ENCODE measurements at regions not wholly inside any gene's neighbourhood (a gene's known extent, or its start where the extent isn't known, plus 50 kb on each side); places are given as distances from the start of the nearest gene placed in this dataset.

- in situ Hi-C loops (cut with MboI; ENCODE audit: low sequenced_read_pairs), result no loop called here
Measured at GRCh38 chr18:76134628-76135027, 360.4 kb downstream of the ZNF516 start.

GRCh38 chr18:76133873-76134272 is 361.2 kb downstream of the ZNF516 start:
- in situ Hi-C loops (cut with MboI; ENCODE audit: low sequenced_read_pairs), result no loop called here

- in situ Hi-C loops (cut with MboI; ENCODE audit: low sequenced_read_pairs), result no loop called here
Measured at GRCh38 chr18:76131738-76132137, 363.3 kb downstream of the ZNF516 start.

GRCh38 chr18:76130845-76131244 is 364.2 kb downstream of the ZNF516 start:
- in situ Hi-C loops (cut with MboI; ENCODE audit: low sequenced_read_pairs), result no loop called here

GRCh38 chr18:76126327-76126726 is 368.7 kb downstream of the ZNF516 start:
- in situ Hi-C loops (cut with MboI; ENCODE audit: low sequenced_read_pairs), result no loop called here

GRCh38 chr18:76121011-76121410 is 374.0 kb downstream of the ZNF516 start:
- in situ Hi-C loops (cut with MboI; ENCODE audit: low sequenced_read_pairs), result no loop called here

GRCh38 chr18:76115580-76115979 is 379.5 kb downstream of the ZNF516 start:
- in situ Hi-C loops (cut with MboI; ENCODE audit: low sequenced_read_pairs), result no loop called here

GRCh38 chr18:76113101-76113500 is 381.9 kb downstream of the ZNF516 start:
- in situ Hi-C loops (cut with MboI; ENCODE audit: low sequenced_read_pairs), result no loop called here

GRCh38 chr18:76102626-76103025 is 392.4 kb downstream of the ZNF516 start:
- in situ Hi-C loops (cut with MboI; ENCODE audit: low sequenced_read_pairs), result no loop called here

GRCh38 chr18:76102156-76102555 is 392.9 kb downstream of the ZNF516 start:
- in situ Hi-C loops (cut with MboI; ENCODE audit: low sequenced_read_pairs), result no loop called here

- in situ Hi-C loops (cut with MboI; ENCODE audit: low sequenced_read_pairs), result no loop called here
Measured at GRCh38 chr18:76099931-76100457, 395.0 kb downstream of the ZNF516 start.

- in situ Hi-C loops (cut with MboI; ENCODE audit: low sequenced_read_pairs), result no loop called here
Measured at GRCh38 chr18:76098674-76099411, 396.2 kb downstream of the ZNF516 start.

- in situ Hi-C loops (cut with MboI; ENCODE audit: low sequenced_read_pairs), result no loop called here
Measured at GRCh38 chr18:76081536-76081935, 413.5 kb downstream of the ZNF516 start.

- in situ Hi-C loops (cut with MboI; ENCODE audit: low sequenced_read_pairs), result no loop called here
Measured at GRCh38 chr18:76080430-76080829, 414.6 kb downstream of the ZNF516 start.

GRCh38 chr18:76075777-76076176 is 419.3 kb downstream of the ZNF516 start:
- in situ Hi-C loops (cut with MboI; ENCODE audit: low sequenced_read_pairs), result no loop called here

- in situ Hi-C loops (cut with MboI; ENCODE audit: low sequenced_read_pairs), result no loop called here
Measured at GRCh38 chr18:76064998-76065397, 430.0 kb downstream of the ZNF516 start.

GRCh38 chr18:76058146-76058545 is 436.9 kb downstream of the ZNF516 start:
- in situ Hi-C loops (cut with MboI; ENCODE audit: low sequenced_read_pairs), result no loop called here

GRCh38 chr18:76057386-76057785 is 437.7 kb downstream of the ZNF516 start:
- in situ Hi-C loops (cut with MboI; ENCODE audit: low sequenced_read_pairs), result no loop called here

GRCh38 chr18:76056471-76057110 is 438.5 kb downstream of the ZNF516 start:
- in situ Hi-C loops (cut with MboI; ENCODE audit: low sequenced_read_pairs), result no loop called here

GRCh38 chr18:76055578-76055977 is 439.5 kb downstream of the ZNF516 start:
- in situ Hi-C loops (cut with MboI; ENCODE audit: low sequenced_read_pairs), result no loop called here

- in situ Hi-C loops (cut with MboI; ENCODE audit: low sequenced_read_pairs), result no loop called here
Measured at GRCh38 chr18:76055025-76055424, 440.0 kb downstream of the ZNF516 start.

GRCh38 chr18:76054156-76054555 is 440.9 kb downstream of the ZNF516 start:
- in situ Hi-C loops (cut with MboI; ENCODE audit: low sequenced_read_pairs), result no loop called here

Data from HL-60/S4 treated with retinoic acid at 250 ng/mL for 4 days and 3 days (cell line).